ENCODE measurements at regions not wholly inside any gene's neighbourhood (a gene's known extent, or its start where the extent isn't known, plus 50 kb on each side); places are given as distances from the start of the nearest gene placed in this dataset.

DNA sequence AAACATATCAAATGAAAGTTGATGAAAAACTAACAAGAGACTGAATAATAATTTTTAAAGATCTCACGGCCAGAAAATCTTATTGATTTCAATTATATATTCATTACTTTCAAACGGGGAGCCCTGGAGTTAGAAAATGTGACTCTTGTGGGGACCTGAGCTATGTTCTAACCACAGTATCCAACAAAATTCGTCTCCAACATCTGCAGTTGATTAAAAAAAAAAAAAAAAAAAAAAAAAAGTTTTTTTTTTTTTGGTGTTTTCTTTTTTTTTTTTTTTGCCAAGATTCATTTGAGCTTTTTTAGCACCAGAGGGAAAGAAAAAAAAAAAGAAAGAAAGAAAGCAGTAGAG, 144.3 kb upstream of the PIK3R1 start:
- TF ChIP-seq GATA2 (IDR thresholded peaks at IDR 0.05; ENCODE audit: insufficient read depth, insufficient read length, low read depth, low read length), result no peak
- no peak for TF ChIP-seq EZH2 (IDR thresholded peaks at IDR 0.05; ENCODE audit: borderline replicate concordance, low read depth, low read length, severe bottlenecking)
- no peak for TF ChIP-seq POLR2AphosphoS5 (IDR thresholded peaks at IDR 0.05; ENCODE audit: insufficient read depth, low read depth, low read length)
- TF ChIP-seq, protein P1, sequence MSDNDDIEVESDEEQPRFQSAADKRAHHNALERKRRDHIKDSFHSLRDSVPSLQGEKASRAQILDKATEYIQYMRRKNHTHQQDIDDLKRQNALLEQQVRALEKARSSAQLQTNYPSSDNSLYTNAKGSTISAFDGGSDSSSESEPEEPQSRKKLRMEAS (IDR thresholded peaks at IDR 0.05; ENCODE audit: insufficient read depth, insufficient read length), result no peak
- TF ChIP-seq MYC (IDR thresholded peaks at IDR 0.05; ENCODE audit: low read depth, low read length), result no peak
- TF ChIP-seq POLR2A (IDR thresholded peaks at IDR 0.05; ENCODE audit: low read depth, low read length), result no peak
- TF ChIP-seq JUN (IDR thresholded peaks at IDR 0.05; ENCODE audit: borderline replicate concordance, insufficient read depth, insufficient read length, low read depth), result no peak
- no peak for TF ChIP-seq FOS (IDR thresholded peaks at IDR 0.05; ENCODE audit: borderline replicate concordance, insufficient read depth, low read length)
- TF ChIP-seq, protein P2, sequence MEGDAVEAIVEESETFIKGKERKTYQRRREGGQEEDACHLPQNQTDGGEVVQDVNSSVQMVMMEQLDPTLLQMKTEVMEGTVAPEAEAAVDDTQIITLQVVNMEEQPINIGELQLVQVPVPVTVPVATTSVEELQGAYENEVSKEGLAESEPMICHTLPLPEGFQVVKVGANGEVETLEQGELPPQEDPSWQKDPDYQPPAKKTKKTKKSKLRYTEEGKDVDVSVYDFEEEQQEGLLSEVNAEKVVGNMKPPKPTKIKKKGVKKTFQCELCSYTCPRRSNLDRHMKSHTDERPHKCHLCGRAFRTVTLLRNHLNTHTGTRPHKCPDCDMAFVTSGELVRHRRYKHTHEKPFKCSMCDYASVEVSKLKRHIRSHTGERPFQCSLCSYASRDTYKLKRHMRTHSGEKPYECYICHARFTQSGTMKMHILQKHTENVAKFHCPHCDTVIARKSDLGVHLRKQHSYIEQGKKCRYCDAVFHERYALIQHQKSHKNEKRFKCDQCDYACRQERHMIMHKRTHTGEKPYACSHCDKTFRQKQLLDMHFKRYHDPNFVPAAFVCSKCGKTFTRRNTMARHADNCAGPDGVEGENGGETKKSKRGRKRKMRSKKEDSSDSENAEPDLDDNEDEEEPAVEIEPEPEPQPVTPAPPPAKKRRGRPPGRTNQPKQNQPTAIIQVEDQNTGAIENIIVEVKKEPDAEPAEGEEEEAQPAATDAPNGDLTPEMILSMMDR (IDR thresholded peaks at IDR 0.05; ENCODE audit: extremely low read depth in 1 of 2, insufficient read depth in 1 of 2, low read depth in 1 of 2, low read length in 2 of 2), result no peak
- Histone ChIP-seq H3K4me1 (ENCODE audit: control insufficient read depth, extremely low read depth, insufficient read depth, low read length) (no peaks in the 10 kb centered on the region), H3K4me2 (ENCODE audit: insufficient read depth, low read length) (no peak overlapping the region), H2AFZ (ENCODE audit: low read depth, low read length) (no peak overlapping the region), H4K20me1 (replicated peaks; ENCODE audit: control insufficient read depth, extremely low read depth, insufficient read depth, low read length) (no peaks in the 10 kb centered on the region), H3K79me2 (ENCODE audit: control insufficient read depth, insufficient read depth, low read length) (no peaks in the 10 kb centered on the region), H3K9me3 (replicated peaks; ENCODE audit: control insufficient read depth, insufficient read depth, low read length) (no peaks in the 10 kb centered on the region), H3K27me3 (ENCODE audit: control insufficient read depth in 2 of 2, insufficient read depth in 2 of 2, low read length in 2 of 2) (no peaks in the 10 kb centered on the region), H3K9ac (replicated peaks; ENCODE audit: extremely low read depth, insufficient read depth, low read length) (no peak overlapping the region), H3K27ac (ENCODE audit: insufficient read depth, low read depth, low read length) (no peak overlapping the region), H3K36me3 (ENCODE audit: control insufficient read depth in 2 of 2, extremely low read depth in 1 of 2, insufficient read depth in 2 of 2, low read length in 2 of 2) (no peaks in the 10 kb centered on the region), H3K9me1 (replicated peaks; ENCODE audit: control insufficient read depth, extremely low read depth, insufficient read depth, low read length) (no peaks in the 10 kb centered on the region), H3K4me3 (replicated peaks in 1 of 3; ENCODE audit: insufficient read depth in 1 of 3, low read depth in 1 of 3, low read length in 3 of 3) (no peak overlapping the region)
- dilution Hi-C loops (cut with MboI; ENCODE audit: extremely low pct_ligation_motif_present, low sequenced_read_pairs) (no loop called here), intact Hi-C loops (cut with micrococcal nuclease) (no loop called here)
- BruUV-seq (replicated peaks), result no TSS peak
- ChIA-PET CTCF (no interaction called here), POLR2A (no interaction called here)
- FAIRE-seq, result no peak
- DNase-seq (ENCODE audit: low read depth, low spot score), result no peak

Measured in endothelial cell of umbilical vein (primary cell).